NCI-H1694 treated with DMSO at 0.1 percent for 48 hours (cell line): ENCODE measurements at regions not wholly inside any gene's neighbourhood (a gene's known extent, or its start where the extent isn't known, plus 50 kb on each side); places are given as distances from the start of the nearest gene placed in this dataset.
"Not testable (repeated sequence)": the region's sequence is repeated elsewhere in the genome, so short reads cannot be mapped to it uniquely, and the experiment has no call there.

ENCODE experiments used
- DNase-seq: peaks from one replicate; lab custom pipeline; 2025; lab: John Stamatoyannopoulos, UW

- DNase-seq, result no peak
Observed at GRCh38 chr6:110558575-110558974, 82.2 kb upstream of the SLC22A16 start.

- DNase-seq, result no peak
Observed at GRCh38 chr6:110557199-110557598, 80.8 kb upstream of the SLC22A16 start.

- no peak for DNase-seq
Observed at GRCh38 chr6:110556317-110557110, 80.1 kb upstream of the SLC22A16 start.

- no peak for DNase-seq
Observed at GRCh38 chr6:110554966-110555460, 78.6 kb upstream of the SLC22A16 start.

- no peak for DNase-seq
Observed at GRCh38 chr6:110554441-110554840, 78.0 kb upstream of the SLC22A16 start.

GRCh38 chr6:110552901-110553641 lies 76.7 kb upstream of the SLC22A16 start:
- DNase-seq, result no peak

GRCh38 chr6:110552076-110552475 lies 75.7 kb upstream of the SLC22A16 start:
- no peak for DNase-seq

- DNase-seq, result no peak
Observed at GRCh38 chr6:110551088-110551487, 74.7 kb upstream of the SLC22A16 start.

- no peak for DNase-seq
Observed at GRCh38 chr6:110550353-110550752, 73.9 kb upstream of the SLC22A16 start.

GRCh38 chr6:110549277-110549676 lies 72.9 kb upstream of the SLC22A16 start:
- no peak for DNase-seq

GRCh38 chr6:110548110-110548847 lies 71.9 kb upstream of the SLC22A16 start:
- DNase-seq, result no peak

GRCh38 chr6:110547266-110547964 lies 71.0 kb upstream of the SLC22A16 start:
- DNase-seq, result no peak

GRCh38 chr6:110545081-110545872 lies 68.9 kb upstream of the SLC22A16 start:
- DNase-seq, result no peak

- no peak for DNase-seq
Observed at GRCh38 chr6:110544472-110544871, 68.1 kb upstream of the SLC22A16 start.

GRCh38 chr6:110543106-110543505 lies 66.7 kb upstream of the SLC22A16 start:
- DNase-seq, result no peak

- DNase-seq, result no peak
Observed at GRCh38 chr6:110542311-110543024, 66.1 kb upstream of the SLC22A16 start.

GRCh38 chr6:110541701-110542309 lies 65.4 kb upstream of the SLC22A16 start:
- no peak for DNase-seq

- DNase-seq, result not testable (repeated sequence)
Observed at GRCh38 chr6:110539277-110540019, 63.0 kb upstream of the SLC22A16 start.
